C4-2B (cell line): ENCODE measurements at regions not wholly inside any gene's neighbourhood (a gene's known extent, or its start where the extent isn't known, plus 50 kb on each side); places are given as distances from the start of the nearest gene placed in this dataset.

Source experiments
- H3K27ac ChIP-seq: fragments of 450-650 bp; 2 replicates; pipeline ENCODE4 v1.5.1; 2017
- ZFX ChIP-seq: fragments of 450-650 bp; IDR thresholded peaks from 2 replicates; pipeline ENCODE4 v1.6.1; 2017
- TF ChIP-seq, protein P1 (sequence below): fragments of 450-650 bp; conservative IDR thresholded peaks from 2 replicates; pipeline ENCODE4 v1.5.1; 2017; ENCODE audit warnings: mild to moderate bottlenecking

DNA sequence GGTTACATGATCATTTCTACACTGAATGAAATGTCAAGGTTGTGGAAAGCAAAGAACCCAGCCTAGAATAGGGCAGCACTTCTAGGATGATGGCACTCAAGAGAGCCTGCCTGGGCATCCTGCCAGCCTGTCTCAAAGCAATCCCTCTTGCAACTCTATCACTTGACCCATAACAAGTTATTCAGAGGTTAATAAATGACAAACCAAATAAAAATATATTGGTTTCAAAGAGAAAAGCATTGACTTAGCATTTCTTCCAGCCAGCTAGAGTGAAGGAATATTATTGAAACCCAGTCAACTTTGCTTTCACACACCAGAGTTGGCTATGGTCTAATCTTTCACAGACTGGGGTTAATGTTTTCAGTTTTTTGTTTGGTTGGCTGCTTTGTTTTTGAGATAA lies 214.6 kb upstream of the UBE2E2 start:
- no peak for TF ChIP-seq ZFX
- TF ChIP-seq, protein P1, sequence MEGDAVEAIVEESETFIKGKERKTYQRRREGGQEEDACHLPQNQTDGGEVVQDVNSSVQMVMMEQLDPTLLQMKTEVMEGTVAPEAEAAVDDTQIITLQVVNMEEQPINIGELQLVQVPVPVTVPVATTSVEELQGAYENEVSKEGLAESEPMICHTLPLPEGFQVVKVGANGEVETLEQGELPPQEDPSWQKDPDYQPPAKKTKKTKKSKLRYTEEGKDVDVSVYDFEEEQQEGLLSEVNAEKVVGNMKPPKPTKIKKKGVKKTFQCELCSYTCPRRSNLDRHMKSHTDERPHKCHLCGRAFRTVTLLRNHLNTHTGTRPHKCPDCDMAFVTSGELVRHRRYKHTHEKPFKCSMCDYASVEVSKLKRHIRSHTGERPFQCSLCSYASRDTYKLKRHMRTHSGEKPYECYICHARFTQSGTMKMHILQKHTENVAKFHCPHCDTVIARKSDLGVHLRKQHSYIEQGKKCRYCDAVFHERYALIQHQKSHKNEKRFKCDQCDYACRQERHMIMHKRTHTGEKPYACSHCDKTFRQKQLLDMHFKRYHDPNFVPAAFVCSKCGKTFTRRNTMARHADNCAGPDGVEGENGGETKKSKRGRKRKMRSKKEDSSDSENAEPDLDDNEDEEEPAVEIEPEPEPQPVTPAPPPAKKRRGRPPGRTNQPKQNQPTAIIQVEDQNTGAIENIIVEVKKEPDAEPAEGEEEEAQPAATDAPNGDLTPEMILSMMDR = no peak
- H3K27ac ChIP-seq = no peak overlapping the region

DNA sequence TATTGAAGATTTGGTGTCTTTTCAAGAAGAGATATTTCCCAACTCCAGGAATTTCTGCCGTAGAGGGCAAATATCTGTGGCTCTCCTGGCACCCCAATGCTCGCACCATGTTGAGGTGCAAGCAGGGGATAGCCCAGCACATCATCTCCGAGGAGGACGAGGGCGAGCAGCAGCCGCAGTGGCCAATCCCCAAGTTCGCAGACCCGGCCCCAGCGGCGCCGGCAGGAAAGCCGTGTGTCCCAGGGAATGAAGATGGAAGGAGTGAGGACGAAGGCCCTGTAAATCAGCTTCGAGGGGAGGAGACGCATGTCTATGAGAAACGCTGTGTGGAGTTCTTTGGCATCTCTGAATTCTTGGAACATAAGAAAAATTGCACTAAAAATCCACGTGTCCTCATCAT lies 213.4 kb upstream of the UBE2E2 start:
- no peak for TF ChIP-seq ZFX
- TF ChIP-seq, protein P1 = no peak
- H3K27ac ChIP-seq = no peak overlapping the region

DNA sequence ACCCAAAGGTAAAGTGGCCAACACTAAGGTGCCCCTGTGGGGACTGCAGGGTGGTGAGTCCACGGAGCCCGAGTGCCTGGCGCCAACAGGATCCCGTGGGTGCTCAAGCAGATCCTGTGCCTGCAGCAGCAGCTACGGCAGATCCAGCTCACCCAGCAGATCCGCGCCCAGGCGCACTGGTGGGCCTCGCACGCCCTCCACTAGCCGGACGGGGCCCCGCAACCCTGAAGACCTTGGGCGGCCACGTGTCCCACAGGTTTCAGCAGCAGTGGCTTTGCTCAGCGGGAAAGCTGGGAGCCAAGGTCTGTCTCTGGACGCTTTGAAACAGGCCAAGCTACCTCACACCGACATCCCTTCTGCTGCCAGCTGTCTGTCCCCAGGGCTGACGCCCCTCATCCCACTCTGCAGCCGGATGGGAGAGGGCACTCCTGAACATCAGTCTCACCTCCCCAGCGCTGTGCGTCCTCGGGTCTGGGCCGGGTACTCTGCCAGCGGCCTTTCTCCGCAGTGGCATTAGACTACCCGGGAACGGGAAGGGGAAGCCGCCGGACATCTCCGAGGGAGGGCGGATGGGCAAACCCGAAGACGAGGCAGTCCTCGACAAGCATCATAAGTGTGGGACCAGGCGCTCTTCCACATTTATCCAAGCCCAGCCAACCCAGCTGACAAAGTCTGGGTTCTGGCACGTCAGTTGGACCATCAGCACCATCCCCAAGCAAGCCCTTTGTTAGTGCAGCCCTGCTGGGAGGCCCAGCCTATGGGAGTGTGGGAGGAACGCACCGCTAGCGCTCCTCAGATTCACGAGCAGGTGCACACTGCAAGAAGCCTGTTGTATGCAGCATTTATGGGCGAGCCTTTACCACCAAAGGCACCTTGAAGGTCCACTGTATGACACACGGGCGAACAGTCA lies 212.6 kb upstream of the UBE2E2 start:
- no peak overlapping the region for H3K27ac ChIP-seq
- no peak for TF ChIP-seq ZFX
- TF ChIP-seq, protein P1 = no peak

DNA sequence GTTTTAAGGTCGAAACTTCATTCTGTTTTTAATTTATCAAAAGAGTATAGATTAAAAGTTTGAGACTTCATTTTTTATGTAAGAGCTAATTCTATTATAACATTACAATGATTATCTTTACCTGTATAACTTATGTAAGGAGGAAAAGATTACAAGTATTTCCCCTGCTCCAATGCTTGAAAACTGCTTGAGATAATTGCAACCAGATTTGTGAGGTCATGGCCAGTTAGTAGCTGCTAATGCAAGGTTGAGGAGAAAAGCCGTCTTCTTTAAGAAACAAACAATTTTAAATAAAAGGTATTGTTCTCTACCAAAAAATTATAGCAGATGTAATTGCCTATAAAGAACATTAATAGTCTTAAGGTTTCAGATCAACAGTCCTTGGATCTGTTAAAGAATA lies 208.3 kb upstream of the UBE2E2 start:
- H3K27ac ChIP-seq = no peak overlapping the region
- TF ChIP-seq ZFX = no peak
- TF ChIP-seq, protein P1 = no peak

DNA sequence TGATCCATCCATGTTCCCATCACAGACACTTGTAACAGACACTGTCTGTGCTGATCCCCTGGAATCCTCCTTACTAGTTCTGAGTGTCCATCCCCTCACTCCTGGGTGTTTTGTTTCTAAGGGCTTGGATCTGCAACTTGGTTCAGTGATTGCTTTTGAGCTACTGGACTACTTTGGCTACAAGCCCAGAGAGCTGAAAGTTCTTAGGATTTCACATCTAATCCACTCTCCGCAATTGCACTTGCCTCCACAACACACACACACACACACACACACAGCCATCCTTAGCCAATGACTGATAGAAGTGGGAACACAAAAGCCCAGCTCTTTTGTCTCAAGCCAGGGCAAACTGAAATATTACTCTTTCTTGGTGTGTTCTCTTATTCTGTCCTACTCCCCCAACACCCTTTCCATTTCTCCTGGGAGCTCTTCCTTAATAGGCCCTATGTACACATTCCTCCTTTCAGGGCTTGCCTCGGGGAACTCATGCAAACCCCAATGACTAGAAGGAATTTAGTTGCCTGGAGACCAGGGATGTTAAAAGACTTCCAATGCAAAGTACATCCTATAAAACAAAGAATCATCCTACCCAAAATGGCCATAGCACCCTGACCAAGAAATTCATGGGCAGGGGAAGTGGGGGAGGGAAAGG lies 206.1 kb upstream of the UBE2E2 start:
- H3K27ac ChIP-seq = no peak overlapping the region
- TF ChIP-seq, protein P1 = no peak
- TF ChIP-seq ZFX = no peak

DNA sequence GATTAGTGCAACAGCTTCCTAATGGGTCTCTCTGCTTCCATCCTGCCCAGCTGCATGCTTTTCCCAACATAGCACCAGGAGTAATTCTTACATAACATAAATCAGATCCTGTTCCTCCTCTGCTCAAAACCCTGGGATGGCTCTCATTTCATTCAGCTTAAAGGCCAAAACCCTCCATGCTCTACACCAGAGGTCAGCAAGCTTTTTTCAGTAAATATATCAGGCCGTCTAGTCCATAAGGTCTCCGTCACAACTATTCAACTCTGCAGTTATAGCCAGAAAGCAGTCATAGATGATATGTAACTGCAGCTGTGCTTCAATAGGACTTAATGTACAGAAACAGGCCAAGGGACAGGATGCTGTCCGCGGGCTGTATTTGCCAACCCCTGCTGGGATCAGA lies 202.8 kb upstream of the UBE2E2 start:
- H3K27ac ChIP-seq = no peak overlapping the region
- TF ChIP-seq, protein P1 = no peak
- TF ChIP-seq ZFX = no peak

DNA sequence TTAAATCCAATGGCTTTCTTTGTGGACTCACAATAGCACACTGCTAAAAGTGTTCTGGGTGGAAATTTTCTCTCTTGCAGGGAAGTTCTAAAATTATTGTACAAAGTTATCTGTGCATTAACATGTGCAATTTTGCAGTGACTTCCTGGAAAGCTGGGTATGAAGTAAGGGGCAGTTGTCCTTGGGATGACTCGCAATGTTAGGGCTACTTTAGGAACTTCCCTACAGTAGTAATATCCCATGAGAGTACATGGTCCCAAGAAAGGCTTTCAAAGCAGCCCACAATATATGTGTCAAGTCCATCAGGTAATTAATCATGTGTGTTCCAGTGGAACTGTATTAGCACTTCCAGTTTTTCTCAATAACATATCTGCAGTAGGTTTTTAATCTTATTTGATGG lies 201.0 kb upstream of the UBE2E2 start:
- no peak overlapping the region for H3K27ac ChIP-seq
- no peak for TF ChIP-seq ZFX
- TF ChIP-seq, protein P1 = no peak
